Fibroblast of lung (primary cell): ENCODE measurements at regions not wholly inside any gene's neighbourhood (a gene's known extent, or its start where the extent isn't known, plus 50 kb on each side); places are given as distances from the start of the nearest gene placed in this dataset.

Source experiments
- DNase-seq, 2 donors: peaks; one replicate each; pipeline versions ENCODE4 v3.0.0 to v3.0.0-alpha.2; 2010; ENCODE audit warnings: low read depth in 2 of 2
- H2AFZ ChIP-seq: 2 replicates; pipeline ENCODE4 v1.5.1; 2012; ENCODE audit warnings: low read length, control low read depth, inconsistent platforms
- H3K27ac ChIP-seq: 2 replicates; pipeline ENCODE4 v1.5.1; 2011; ENCODE audit warnings: low read length, control low read depth; ENCODE audit not compliant: insufficient read depth
- H3K27me3 ChIP-seq: 2 replicates; pipeline ENCODE4 v1.5.1; 2011; ENCODE audit warnings: mild to moderate bottlenecking, low read length; ENCODE audit not compliant: control insufficient read depth, insufficient read depth
- H3K36me3 ChIP-seq: 2 replicates; pipeline ENCODE4 v1.5.1; 2011; ENCODE audit warnings: low read length; ENCODE audit not compliant: control insufficient read depth, insufficient read depth
- H3K4me1 ChIP-seq: 2 replicates; pipeline ENCODE4 v1.5.1; 2011; ENCODE audit warnings: low read length; ENCODE audit not compliant: control insufficient read depth, insufficient read depth; ENCODE audit errors: extremely low read depth
- H3K4me2 ChIP-seq: 2 replicates; pipeline ENCODE4 v1.5.1; 2011; ENCODE audit warnings: low read length, control low read depth; ENCODE audit not compliant: insufficient read depth; ENCODE audit errors: extremely low read depth
- H3K4me3 ChIP-seq, 4 experiments: fragments of 200-600 bp in 1 of 4; sonication (generic) in 1 of 4; replicated peaks in 1 of 4; 2 replicates each; pipeline ENCODE4 v1.5.1; 2011 to 2016; ENCODE audit warnings: low read length in 4 of 4, low read depth in 3 of 4, mild to moderate bottlenecking in 3 of 4, control low read depth in 2 of 4, inconsistent platforms in 1 of 4, mixed read lengths in 1 of 4; ENCODE audit not compliant: insufficient read depth in 1 of 4; ENCODE audit errors: control extremely low read depth in 1 of 4
- H3K79me2 ChIP-seq: 2 replicates; pipeline ENCODE4 v1.5.1; 2012; ENCODE audit warnings: mild to moderate bottlenecking, low read length, inconsistent platforms; ENCODE audit not compliant: control insufficient read depth, insufficient read depth
- H3K9ac ChIP-seq: 2 replicates; pipeline ENCODE4 v1.5.1; 2011; ENCODE audit warnings: mild to moderate bottlenecking, low read length, control low read depth; ENCODE audit not compliant: insufficient read depth
- H3K9me3 ChIP-seq: 2 replicates; pipeline ENCODE4 v1.5.1; 2012; ENCODE audit warnings: low read depth, low read length; ENCODE audit not compliant: control insufficient read depth, insufficient read depth
- H4K20me1 ChIP-seq: 2 replicates; pipeline ENCODE4 v1.5.1; 2011; ENCODE audit warnings: low read length; ENCODE audit not compliant: control insufficient read depth, insufficient read depth; ENCODE audit errors: extremely low read depth
- CTCF ChIP-seq, 2 donors: IDR thresholded peaks in 1 of 2; conservative IDR thresholded peaks in 1 of 2; 1 replicate in 1 of 2; 2 replicates in 1 of 2; pipeline ENCODE4 v1.5.1; 2011 to 2012; ENCODE audit warnings: low read length in 2 of 2, control low read depth in 1 of 2, inconsistent platforms in 1 of 2, low read depth in 1 of 2, mild to moderate bottlenecking in 1 of 2
- EZH2 ChIP-seq: IDR thresholded peaks from 2 replicates; pipeline ENCODE4 v1.5.1; 2012; ENCODE audit warnings: low read length, control low read depth, mild to moderate bottlenecking; ENCODE audit errors: missing control alignments

- Histone ChIP-seq H3K9me3 (no peaks in the 10 kb centered on the region), H3K9ac (no peak overlapping the region), H3K27ac (no peak overlapping the region), H3K4me3 (no peak overlapping the region), H3K79me2 (no peaks in the 10 kb centered on the region), H3K27me3 (no peaks in the 10 kb centered on the region), H3K4me2 (no peak overlapping the region), H3K36me3 (no peaks in the 10 kb centered on the region), H2AFZ (no peak overlapping the region), H3K4me1 (no peaks in the 10 kb centered on the region), H4K20me1 (no peaks in the 10 kb centered on the region)
- no peak for TF ChIP-seq EZH2
- no peak for DNase-seq
Measured at GRCh38 chr9:103902263-103902662, 191.8 kb upstream of the SMC2 start.

GRCh38 chr9:103904242-103904641 lies 189.9 kb upstream of the SMC2 start:
- Histone ChIP-seq H3K9ac (no peak overlapping the region), H3K36me3 (no peaks in the 10 kb centered on the region), H3K27ac (no peak overlapping the region), H3K9me3 (no peaks in the 10 kb centered on the region), H3K79me2 (no peaks in the 10 kb centered on the region), H4K20me1 (no peaks in the 10 kb centered on the region), H3K27me3 (no peaks in the 10 kb centered on the region), H3K4me3 (no peak overlapping the region), H3K4me2 (no peak overlapping the region), H2AFZ (no peak overlapping the region), H3K4me1 (no peaks in the 10 kb centered on the region)
- no peak for DNase-seq
- TF ChIP-seq CTCF (conservative IDR thresholded peaks at IDR 0.05 in 1 of 2, IDR thresholded peaks at IDR 0.05 in 1 of 2; ENCODE audit: low read depth in 1 of 2, low read length in 2 of 2) (no peak), EZH2 (no peak)

GRCh38 chr9:103913899-103914298 lies 180.2 kb upstream of the SMC2 start:
- DNase-seq, result no peak
- H3K4me1 ChIP-seq, result no peaks in the 10 kb centered on the region
- no peaks in the 10 kb centered on the region for H3K27me3 ChIP-seq
- no peaks in the 10 kb centered on the region for H3K79me2 ChIP-seq
- no peaks in the 10 kb centered on the region for H3K36me3 ChIP-seq
- no peak overlapping the region for H3K27ac ChIP-seq
- no peaks in the 10 kb centered on the region for H4K20me1 ChIP-seq
- TF ChIP-seq EZH2, result no peak
- TF ChIP-seq CTCF (conservative IDR thresholded peaks at IDR 0.05 in 1 of 2, IDR thresholded peaks at IDR 0.05 in 1 of 2; ENCODE audit: low read depth in 1 of 2, low read length in 2 of 2), result no peak
- H3K4me3 ChIP-seq, result no peak overlapping the region
- no peak overlapping the region for H3K4me2 ChIP-seq
- H3K9ac ChIP-seq, result no peak overlapping the region
- no peaks in the 10 kb centered on the region for H3K9me3 ChIP-seq
- H2AFZ ChIP-seq, result no peak overlapping the region
